Natural killer cell (primary cell): ENCODE measurements at regions not wholly inside any gene's neighbourhood (a gene's known extent, or its start where the extent isn't known, plus 50 kb on each side); places are given as distances from the start of the nearest gene placed in this dataset.

Experiments used
- ATAC-seq, 3 donors: fragments of 150-1000 bp in 2 of 3; fragments of 200-7000 bp in 1 of 3; cut with Tn5 transposase; 1 replicate in 1 of 3; 2 replicates in 2 of 3; pipeline ENCODE4 v1.10.0; 2021; ENCODE audit warnings: mild to moderate bottlenecking in 2 of 3, moderate library complexity in 2 of 3
- DNase-seq, 2 donors: peaks; one replicate each; pipeline versions ENCODE4 v3.0.0 to v3.0.0-alpha.2; 2013 to 2021; ENCODE audit warnings: mixed read lengths in 1 of 2
- H3K27ac ChIP-seq: one replicate; pipeline ENCODE4 v1.5.1; 2013; ENCODE audit warnings: mild to moderate bottlenecking, low read length
- H3K27me3 ChIP-seq: one replicate; pipeline ENCODE4 v1.6.1; 2013; ENCODE audit warnings: low read length; ENCODE audit not compliant: control insufficient read depth, insufficient read depth
- H3K36me3 ChIP-seq: one replicate; pipeline ENCODE4 v1.6.1; 2013; ENCODE audit warnings: low read length; ENCODE audit not compliant: control insufficient read depth, insufficient read depth
- H3K4me1 ChIP-seq: one replicate; pipeline ENCODE4 v1.6.1; 2013; ENCODE audit warnings: low read length; ENCODE audit not compliant: control insufficient read depth, insufficient read depth
- H3K4me3 ChIP-seq: one replicate; pipeline ENCODE4 v1.5.1; 2013; ENCODE audit warnings: low read length
- H3K9me3 ChIP-seq: one replicate; pipeline ENCODE4 v1.6.1; 2013; ENCODE audit warnings: low read length; ENCODE audit not compliant: control insufficient read depth, insufficient read depth
- H3K27ac Mint-ChIP-seq, 2 donors: one replicate each; pipeline ENCODE4 v1.8.0; 2022; ENCODE audit warnings: mild to moderate bottlenecking in 2 of 2, mixed read lengths in 2 of 2, moderate library complexity in 1 of 2
- H3K27me3 Mint-ChIP-seq, 2 donors: one replicate each; pipeline ENCODE4 v1.8.0; 2022; ENCODE audit warnings: low read depth in 2 of 2, mixed read lengths in 2 of 2
- H3K36me3 Mint-ChIP-seq: one replicate; pipeline ENCODE4 v1.8.0; 2022; ENCODE audit warnings: mixed read lengths
- H3K4me1 Mint-ChIP-seq, 2 donors: one replicate each; pipeline ENCODE4 v1.8.0; 2022; ENCODE audit warnings: mixed read lengths in 2 of 2
- H3K4me3 Mint-ChIP-seq: one replicate; pipeline ENCODE4 v1.8.0; 2022; ENCODE audit warnings: mild to moderate bottlenecking, moderate library complexity, mixed read lengths
- H3K9me3 Mint-ChIP-seq, 2 donors: one replicate each; pipeline ENCODE4 v1.8.0; 2022; ENCODE audit warnings: mixed read lengths in 2 of 2
- WGBS: methylation state at CpG from one replicate; pipeline ENCODE4 v1.1.7; 2013; ENCODE audit warnings: missing lambda C conversion rate; ENCODE audit not compliant: insufficient coverage; 5-methylcytosine and 5-hydroxymethylcytosine counted together
- intact Hi-C: fragments of 100-400 bp; cut with micrococcal nuclease; formaldehyde crosslinking; loops from one replicate; pipeline ENCODE4 v1.14.2; 2022
- TF ChIP-seq, protein P1 (sequence below): fragments of 200-600 bp; IDR thresholded peaks from one replicate; pipeline ENCODE4 v1.8.0; 2022; ENCODE audit warnings: antibody characterized with exemption

DNA sequence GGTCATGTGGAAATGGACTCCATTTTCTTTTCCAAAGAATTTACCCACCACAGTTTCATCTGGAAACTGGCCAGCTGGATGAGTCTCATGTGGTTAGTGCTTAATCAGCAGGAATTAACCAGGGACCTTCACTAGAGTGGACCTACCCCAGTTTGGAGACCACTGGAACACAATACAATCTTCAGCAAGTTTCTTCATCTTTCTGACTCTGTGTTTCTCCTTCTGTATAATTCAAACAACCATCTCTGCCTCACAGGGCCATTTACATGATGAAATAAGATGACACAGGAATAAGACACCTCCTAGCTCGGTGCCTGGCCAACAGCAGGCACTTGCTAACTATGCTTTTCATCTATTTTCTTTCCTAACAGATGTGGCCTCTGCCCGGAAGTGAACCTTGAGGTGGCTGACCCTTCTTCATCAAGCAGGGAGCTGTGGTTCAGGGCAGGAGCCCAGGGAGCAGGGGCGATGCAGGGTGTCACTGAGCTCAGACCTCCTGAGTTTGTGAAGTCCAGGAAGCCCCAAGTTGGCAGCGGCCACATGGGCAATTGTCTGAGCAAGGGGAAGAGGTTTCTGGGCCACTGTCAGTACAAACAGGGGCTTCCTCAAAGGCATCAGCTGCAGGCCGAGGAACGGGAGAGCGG is 98.8 kb downstream of the SOD2 start:
- no peaks in the 10 kb centered on the region for H3K27me3 ChIP-seq
- H3K9me3 ChIP-seq, result no peaks in the 10 kb centered on the region
- no peaks in the 10 kb centered on the region for H3K9me3 Mint-ChIP-seq
- intact Hi-C loops, result no loop called here
- no peak for ATAC-seq
- H3K4me3 Mint-ChIP-seq, result no peak overlapping the region
- peaks cover 6 to 9% of the 10 kb centered on the region in 2 donors for H3K27me3 Mint-ChIP-seq
- H3K27ac Mint-ChIP-seq, result no peak overlapping the region
- H3K36me3 Mint-ChIP-seq, result no peaks in the 10 kb centered on the region
- no peak for DNase-seq
- no peak overlapping the region for H3K4me3 ChIP-seq
- no peaks in the 10 kb centered on the region for H3K36me3 ChIP-seq
- H3K4me1 ChIP-seq, result no peaks in the 10 kb centered on the region
- no peak overlapping the region for H3K27ac ChIP-seq
- TF ChIP-seq, protein P1, sequence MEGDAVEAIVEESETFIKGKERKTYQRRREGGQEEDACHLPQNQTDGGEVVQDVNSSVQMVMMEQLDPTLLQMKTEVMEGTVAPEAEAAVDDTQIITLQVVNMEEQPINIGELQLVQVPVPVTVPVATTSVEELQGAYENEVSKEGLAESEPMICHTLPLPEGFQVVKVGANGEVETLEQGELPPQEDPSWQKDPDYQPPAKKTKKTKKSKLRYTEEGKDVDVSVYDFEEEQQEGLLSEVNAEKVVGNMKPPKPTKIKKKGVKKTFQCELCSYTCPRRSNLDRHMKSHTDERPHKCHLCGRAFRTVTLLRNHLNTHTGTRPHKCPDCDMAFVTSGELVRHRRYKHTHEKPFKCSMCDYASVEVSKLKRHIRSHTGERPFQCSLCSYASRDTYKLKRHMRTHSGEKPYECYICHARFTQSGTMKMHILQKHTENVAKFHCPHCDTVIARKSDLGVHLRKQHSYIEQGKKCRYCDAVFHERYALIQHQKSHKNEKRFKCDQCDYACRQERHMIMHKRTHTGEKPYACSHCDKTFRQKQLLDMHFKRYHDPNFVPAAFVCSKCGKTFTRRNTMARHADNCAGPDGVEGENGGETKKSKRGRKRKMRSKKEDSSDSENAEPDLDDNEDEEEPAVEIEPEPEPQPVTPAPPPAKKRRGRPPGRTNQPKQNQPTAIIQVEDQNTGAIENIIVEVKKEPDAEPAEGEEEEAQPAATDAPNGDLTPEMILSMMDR, result no peak
- no peaks in the 10 kb centered on the region for H3K4me1 Mint-ChIP-seq
- 87% methylated on average over 7 of the region's 7 CpGs for WGBS

DNA sequence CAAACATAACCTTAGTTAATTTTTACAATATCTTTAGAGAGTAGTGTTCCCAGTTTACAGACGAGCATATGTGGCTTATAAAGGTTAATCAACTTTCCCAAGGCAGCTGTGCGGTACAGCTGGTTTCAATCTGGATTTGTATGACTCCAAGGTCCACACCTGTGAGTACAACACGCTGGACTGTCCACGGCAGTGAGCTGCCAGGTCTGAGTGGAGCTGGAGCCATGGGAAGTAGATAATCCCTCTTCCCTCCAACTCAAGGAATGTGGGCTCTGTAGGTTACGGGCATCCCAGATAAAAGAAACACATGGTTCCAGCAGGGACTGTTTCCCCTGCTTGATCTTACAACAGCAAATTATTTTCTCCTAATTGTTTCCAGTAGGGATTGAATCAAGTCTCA is 102.2 kb downstream of the SOD2 start:
- Histone ChIP-seq H3K27ac (no peak overlapping the region), H3K4me3 (no peak overlapping the region), H3K4me1 (no peaks in the 10 kb centered on the region), H3K9me3 (no peaks in the 10 kb centered on the region), H3K36me3 (no peaks in the 10 kb centered on the region), H3K27me3 (no peaks in the 10 kb centered on the region)
- no peaks in the 10 kb centered on the region for H3K36me3 Mint-ChIP-seq
- H3K4me1 Mint-ChIP-seq, result no peaks in the 10 kb centered on the region
- intact Hi-C loops, result no loop called here
- ATAC-seq (no peak), DNase-seq (no peak)
- WGBS, result 94% methylated on average over 5 of the region's 5 CpGs
- no peak overlapping the region for H3K27ac Mint-ChIP-seq
- no peaks in the 10 kb centered on the region for H3K9me3 Mint-ChIP-seq
- TF ChIP-seq, protein P1, result no peak
- H3K27me3 Mint-ChIP-seq, result peaks cover 6 to 8% of the 10 kb centered on the region in 2 donors
- no peak overlapping the region for H3K4me3 Mint-ChIP-seq

DNA sequence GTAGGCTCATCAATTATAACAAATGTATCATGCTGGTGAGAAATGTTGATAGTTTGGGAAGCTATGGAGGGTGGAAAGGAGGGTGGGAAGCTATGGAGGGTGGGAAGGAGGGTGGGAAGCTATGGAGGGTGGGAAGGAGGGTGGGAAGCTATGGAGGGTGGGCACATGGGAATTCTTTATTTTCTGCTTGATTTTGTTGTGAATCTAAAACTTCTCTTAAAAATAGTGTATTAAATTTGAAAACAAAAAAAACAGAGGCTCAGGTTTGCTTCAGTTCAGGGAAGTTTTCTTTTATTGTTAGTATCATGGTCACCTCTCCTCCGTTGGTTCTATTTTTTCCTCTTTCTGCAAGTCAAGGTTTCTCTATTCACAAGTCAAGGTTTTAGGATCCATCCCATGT is 106.4 kb downstream of the SOD2 start:
- Mint-ChIP-seq H3K36me3 (no peaks in the 10 kb centered on the region), H3K4me1 (no peaks in the 10 kb centered on the region), H3K4me3 (no peak overlapping the region), H3K9me3 (no peaks in the 10 kb centered on the region), H3K27me3 (peaks cover 0 to 15% of the 10 kb centered on the region in 2 donors), H3K27ac (no peak overlapping the region)
- TF ChIP-seq, protein P1, result no peak
- WGBS, result 93% methylated on average over 1 of the region's 1 CpG
- Histone ChIP-seq H3K36me3 (no peaks in the 10 kb centered on the region), H3K27me3 (no peaks in the 10 kb centered on the region), H3K27ac (no peak overlapping the region), H3K4me3 (no peak overlapping the region), H3K9me3 (no peaks in the 10 kb centered on the region), H3K4me1 (no peaks in the 10 kb centered on the region)
- intact Hi-C loops, result no loop called here
- DNase-seq, result no peak
- ATAC-seq, result no peak

DNA sequence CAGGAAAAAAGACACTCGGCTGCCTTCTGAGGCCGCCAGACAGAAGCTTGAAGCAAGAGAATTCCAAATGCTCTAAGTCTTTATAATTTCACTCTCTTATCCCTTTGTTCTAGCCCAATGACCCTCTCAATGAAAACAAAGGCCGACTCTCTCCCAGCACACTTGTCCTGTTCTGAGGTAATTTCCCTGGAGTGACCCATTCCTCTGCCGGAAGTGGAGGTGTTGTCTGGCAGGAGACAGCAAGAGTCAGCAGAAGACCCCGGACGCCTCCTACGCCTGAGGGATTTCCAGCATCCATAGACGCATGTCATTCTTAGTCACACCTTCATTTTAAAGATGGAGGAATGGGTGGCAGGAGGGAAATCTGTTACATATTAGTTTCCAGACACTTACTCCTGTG is 110.3 kb downstream of the SOD2 start:
- H3K36me3 ChIP-seq, result no peaks in the 10 kb centered on the region
- Mint-ChIP-seq H3K4me1 (no peaks in the 10 kb centered on the region), H3K36me3 (no peaks in the 10 kb centered on the region), H3K4me3 (no peak overlapping the region), H3K9me3 (no peaks in the 10 kb centered on the region), H3K27me3 (peaks cover 16 to 29% of the 10 kb centered on the region in 2 donors), H3K27ac (no peak overlapping the region)
- H3K9me3 ChIP-seq, result no peaks in the 10 kb centered on the region
- TF ChIP-seq, protein P1, result no peak
- no peak for DNase-seq
- whole genome bisulfite sequencing, result 89% methylated on average over 8 of the region's 8 CpGs
- intact Hi-C loops, result no loop called here
- ATAC-seq, result no peak
- no peak overlapping the region for H3K4me3 ChIP-seq
- no peak overlapping the region for H3K27ac ChIP-seq
- no peaks in the 10 kb centered on the region for H3K4me1 ChIP-seq
- no peaks in the 10 kb centered on the region for H3K27me3 ChIP-seq
